ENCODE measurements at regions not wholly inside any gene's neighbourhood (a gene's known extent, or its start where the extent isn't known, plus 50 kb on each side); places are given as distances from the start of the nearest gene placed in this dataset.
"Not testable (repeated sequence)": the region's sequence is repeated elsewhere in the genome, so short reads cannot be mapped to it uniquely, and the experiment has no call there.

DNA sequence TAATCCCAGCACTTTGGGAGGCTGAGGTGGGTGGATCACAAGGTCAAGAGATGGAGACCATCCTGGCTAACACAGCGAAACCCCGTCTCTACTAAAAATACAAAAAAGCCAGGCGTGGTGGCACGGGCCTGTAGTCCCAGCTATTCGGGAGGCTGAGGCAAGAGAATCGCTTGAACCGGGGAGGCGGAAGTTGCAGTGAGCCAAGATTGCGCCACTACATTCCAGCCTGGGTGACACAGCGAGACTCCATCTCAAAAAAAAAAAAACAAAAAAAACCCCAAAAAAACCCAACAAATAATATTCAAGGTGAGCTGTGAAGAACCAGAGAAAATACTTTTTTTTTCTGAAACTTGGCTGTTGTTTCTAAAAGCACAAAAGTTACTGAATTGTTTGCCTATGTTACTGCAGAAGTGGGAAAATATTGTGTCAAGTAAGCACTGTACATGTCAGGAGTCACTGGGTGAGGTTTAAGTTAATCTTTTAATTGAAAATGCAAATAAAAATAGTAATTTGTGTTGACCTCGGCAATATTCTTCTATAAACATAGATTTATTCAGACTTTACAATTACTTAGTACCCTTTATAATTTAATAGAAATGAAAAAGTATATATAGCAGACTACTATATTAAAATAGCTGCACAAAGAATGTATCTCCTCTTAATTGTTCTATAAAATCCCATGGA, 55.4 kb upstream of the USP3 start:
- peaks cover 26% of the 10 kb centered on the region for H3K4me1 Mint-ChIP-seq (ENCODE audit: low read depth)
- H3K27me3 Mint-ChIP-seq (ENCODE audit: insufficient read depth); H3K9me3 Mint-ChIP-seq; intact Hi-C loops (cut with micrococcal nuclease); H3K4me3 Mint-ChIP-seq; H3K36me3 Mint-ChIP-seq (ENCODE audit: low read depth); DNase-seq (ENCODE audit: low spot score); H3K27ac Mint-ChIP-seq: not testable (repeated sequence)

DNA sequence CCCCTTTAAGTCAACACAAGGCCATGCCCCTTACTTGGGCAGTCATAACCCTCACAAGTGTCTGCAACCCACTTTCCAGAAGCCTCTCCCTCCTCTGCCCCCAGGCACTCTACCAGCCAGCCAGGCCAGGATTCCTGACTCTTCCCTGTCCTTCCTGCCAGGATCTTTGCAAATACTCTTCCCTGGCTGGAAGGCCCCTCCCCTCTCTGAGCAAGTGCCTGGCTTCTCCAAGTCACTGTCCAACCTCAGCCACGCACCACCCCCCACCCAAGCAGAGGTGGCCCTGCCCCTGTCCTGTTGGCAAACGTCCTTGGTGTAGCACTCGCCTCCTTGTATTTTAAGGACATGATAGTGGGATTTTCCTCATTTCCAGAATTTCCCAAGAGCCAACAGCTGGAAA, 54.7 kb upstream of the USP3 start:
- Mint-ChIP-seq H3K27me3 (ENCODE audit: insufficient read depth) (peaks cover 4% of the 10 kb centered on the region), H3K9me3 (no peaks in the 10 kb centered on the region), H3K4me1 (ENCODE audit: low read depth) (peaks cover 26% of the 10 kb centered on the region), H3K4me3 (no peak overlapping the region), H3K36me3 (ENCODE audit: low read depth) (no peaks in the 10 kb centered on the region), H3K27ac (no peak overlapping the region)
- intact Hi-C loops (cut with micrococcal nuclease) = no loop called here
- DNase-seq (ENCODE audit: low spot score) = no peak

DNA sequence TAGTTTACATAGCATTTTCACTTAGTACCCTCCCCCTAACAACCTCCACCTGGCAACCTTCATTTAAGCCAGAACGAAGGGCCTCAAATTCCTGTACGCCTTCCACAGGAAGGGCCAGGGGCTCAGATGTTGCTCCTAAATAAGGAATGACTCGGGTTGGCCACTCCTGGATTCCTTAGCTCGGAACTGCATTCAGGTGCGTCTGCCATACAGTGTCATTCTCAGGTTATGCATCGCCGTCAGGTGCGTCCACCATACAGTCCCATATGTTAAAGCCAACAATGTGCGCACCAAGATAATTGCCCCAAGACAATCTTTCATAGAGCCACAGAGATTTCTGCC, 53.5 kb upstream of the USP3 start:
- DNase-seq (ENCODE audit: low spot score) = no peak

DNA sequence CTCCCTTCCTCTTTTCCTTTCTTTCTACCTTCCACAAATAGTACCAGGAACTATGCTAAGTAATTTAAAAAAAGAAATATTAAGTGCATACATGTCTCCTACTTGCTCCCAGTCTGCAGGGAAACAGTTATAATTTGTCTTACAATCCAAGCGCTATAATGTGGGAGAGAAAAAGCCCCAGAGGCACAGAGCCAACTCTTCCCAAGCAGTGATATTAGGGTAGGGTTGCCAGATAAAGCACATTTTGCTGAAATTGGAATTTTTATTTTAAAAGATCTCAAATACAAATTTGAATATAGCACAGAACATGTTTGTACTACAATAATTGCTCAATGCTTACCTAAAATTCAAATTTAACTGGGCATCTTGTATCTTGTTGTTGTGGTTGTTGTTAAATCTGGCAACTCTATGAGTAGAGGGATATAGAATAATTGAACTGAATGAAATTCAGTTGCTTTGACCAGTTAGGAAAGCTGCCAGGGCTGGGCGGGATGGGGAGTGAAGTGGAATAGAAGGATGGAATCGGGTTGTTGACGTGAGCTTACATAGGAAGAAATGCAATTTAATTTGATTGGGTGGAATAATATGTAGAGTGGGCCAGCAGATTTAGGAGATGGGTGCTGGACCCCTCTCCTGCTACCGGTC, 52.6 kb upstream of the USP3 start:
- peaks cover 6% of the 10 kb centered on the region for H3K27me3 Mint-ChIP-seq (ENCODE audit: insufficient read depth)
- no peak overlapping the region for H3K4me3 Mint-ChIP-seq
- no peaks in the 10 kb centered on the region for H3K9me3 Mint-ChIP-seq
- no peak overlapping the region for H3K27ac Mint-ChIP-seq
- DNase-seq (ENCODE audit: low spot score) = no peak
- intact Hi-C loops (cut with micrococcal nuclease) = no loop called here
- no peaks in the 10 kb centered on the region for H3K36me3 Mint-ChIP-seq (ENCODE audit: low read depth)
- peaks cover 18% of the 10 kb centered on the region for H3K4me1 Mint-ChIP-seq (ENCODE audit: low read depth)

More for the DNA sequence above, 53.5 kb upstream of the USP3 start:
- intact Hi-C loops (cut with micrococcal nuclease) = no loop called here
- Mint-ChIP-seq H3K4me1 (ENCODE audit: low read depth) (peaks cover 26% of the 10 kb centered on the region), H3K27ac (no peak overlapping the region), H3K36me3 (ENCODE audit: low read depth) (no peaks in the 10 kb centered on the region), H3K27me3 (ENCODE audit: insufficient read depth) (peaks cover 4% of the 10 kb centered on the region), H3K4me3 (no peak overlapping the region), H3K9me3 (no peaks in the 10 kb centered on the region)

DNA sequence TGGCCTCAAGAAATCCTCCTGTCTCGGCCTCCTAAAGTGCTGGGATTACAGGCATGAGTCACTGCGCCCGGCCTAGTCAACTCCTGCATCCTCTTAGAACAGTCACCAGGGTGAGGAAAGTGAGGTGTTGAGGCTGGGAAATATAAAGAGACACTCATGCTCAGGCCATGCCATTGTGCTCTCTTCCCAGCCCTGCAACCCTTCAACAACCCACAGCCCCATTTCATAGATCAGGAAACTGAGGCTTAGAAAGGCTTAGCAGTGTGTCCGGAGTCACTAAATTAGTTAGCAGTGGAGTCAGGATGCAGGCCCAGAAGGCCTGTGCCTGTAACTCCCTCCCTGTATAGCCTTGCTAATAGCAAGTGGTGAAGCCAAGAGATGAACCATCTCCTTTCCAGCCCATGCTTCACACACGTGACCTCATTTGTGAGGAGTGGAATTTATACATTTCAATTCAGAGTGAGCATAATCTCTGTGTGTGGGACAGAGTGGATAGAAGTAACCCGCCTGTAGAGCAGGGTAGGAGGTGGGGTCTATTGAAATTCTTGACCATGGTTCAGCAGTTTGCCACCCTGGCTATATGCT, 51.7 kb upstream of the USP3 start:
- Mint-ChIP-seq H3K36me3 (ENCODE audit: low read depth) (no peaks in the 10 kb centered on the region), H3K9me3 (no peaks in the 10 kb centered on the region), H3K4me1 (ENCODE audit: low read depth) (peaks cover 13% of the 10 kb centered on the region), H3K27me3 (ENCODE audit: insufficient read depth) (peaks cover 6% of the 10 kb centered on the region), H3K4me3 (no peak overlapping the region), H3K27ac (no peak overlapping the region)
- intact Hi-C loops (cut with micrococcal nuclease) = no loop called here
- DNase-seq (ENCODE audit: low spot score) = no peak

DNA sequence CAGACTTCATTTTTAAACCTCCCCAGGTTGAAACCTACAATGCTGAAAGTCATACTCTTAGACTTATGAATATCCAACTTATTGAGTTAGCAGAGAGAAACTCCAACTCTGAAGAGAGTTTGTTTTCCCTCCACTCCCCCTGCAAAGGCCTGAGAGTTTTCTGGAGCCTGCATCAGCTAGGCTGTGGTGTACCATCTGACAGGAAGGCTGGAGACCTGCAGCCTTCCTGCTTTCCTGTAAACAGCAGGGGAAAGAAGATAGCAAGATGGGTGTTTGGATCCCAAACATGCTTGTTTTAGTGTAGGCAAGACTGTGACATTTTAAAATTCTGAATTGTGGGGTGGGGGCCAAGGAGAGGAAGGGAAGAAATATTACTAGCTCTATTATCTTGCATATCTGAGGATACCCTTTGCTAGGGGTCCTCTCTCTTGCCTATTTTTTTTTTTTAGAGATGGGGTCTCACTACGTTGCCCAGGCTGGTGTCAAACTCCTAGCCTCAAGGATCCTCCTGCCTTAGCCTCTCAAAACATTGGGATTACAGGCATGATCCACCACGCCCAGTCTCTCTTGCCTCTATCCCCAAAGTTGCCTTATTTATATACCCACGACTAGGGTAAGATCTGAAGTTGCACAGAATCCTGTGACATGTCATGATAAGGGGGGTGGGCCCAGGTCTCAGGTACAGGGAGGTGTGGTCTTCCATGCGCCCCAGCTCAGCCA, 51.0 kb upstream of the USP3 start:
- no peak overlapping the region for H3K4me3 Mint-ChIP-seq
- H3K27ac Mint-ChIP-seq = no peak overlapping the region
- peaks cover 6% of the 10 kb centered on the region for H3K27me3 Mint-ChIP-seq (ENCODE audit: insufficient read depth)
- no peaks in the 10 kb centered on the region for H3K36me3 Mint-ChIP-seq (ENCODE audit: low read depth)
- no peaks in the 10 kb centered on the region for H3K9me3 Mint-ChIP-seq
- H3K4me1 Mint-ChIP-seq (ENCODE audit: low read depth) = peaks cover 13% of the 10 kb centered on the region
- DNase-seq (ENCODE audit: low spot score) = no peak
- intact Hi-C loops (cut with micrococcal nuclease) = no loop called here

DNA sequence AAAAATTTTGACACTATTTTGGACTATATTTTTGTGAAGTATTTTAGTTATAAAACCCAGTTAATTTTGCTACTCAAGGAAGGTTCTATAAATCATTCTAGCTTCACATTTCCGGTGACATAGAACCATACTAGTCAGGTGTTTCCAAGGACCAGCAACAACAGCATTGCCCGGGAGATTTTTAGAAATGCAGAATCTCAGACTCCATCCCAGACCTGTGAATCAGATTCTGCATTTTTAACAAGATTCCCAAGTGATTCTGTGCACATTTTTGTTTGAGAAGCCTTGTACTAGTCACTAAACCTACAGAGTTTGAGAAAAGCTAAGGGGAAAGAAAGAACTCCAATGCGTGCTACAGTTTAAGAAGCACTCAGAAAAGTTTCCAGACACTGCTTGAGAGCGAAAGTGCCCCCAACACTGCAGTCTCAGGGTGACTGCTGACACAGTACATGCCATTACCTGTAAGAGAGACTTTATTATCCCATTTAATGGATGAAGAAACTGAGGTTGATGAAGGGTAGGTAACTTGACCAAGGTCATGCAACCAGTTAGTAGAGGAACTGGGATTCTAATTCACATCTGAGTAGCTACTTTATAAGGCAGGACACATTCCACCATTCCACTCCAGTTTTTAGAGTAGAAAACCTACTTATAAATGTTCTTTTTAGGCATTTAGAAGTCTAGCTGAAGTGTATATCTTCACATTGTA, 49.7 kb upstream of the USP3 start:
- Mint-ChIP-seq H3K27me3 (ENCODE audit: insufficient read depth) (peaks cover 5% of the 10 kb centered on the region), H3K27ac (no peak overlapping the region), H3K9me3 (no peaks in the 10 kb centered on the region), H3K4me3 (no peak overlapping the region), H3K36me3 (ENCODE audit: low read depth) (no peaks in the 10 kb centered on the region), H3K4me1 (ENCODE audit: low read depth) (peaks cover 13% of the 10 kb centered on the region)
- intact Hi-C loops (cut with micrococcal nuclease) = no loop called here
- DNase-seq (ENCODE audit: low spot score) = no peak
